GM19468 (cell line): ENCODE measurements at regions not wholly inside any gene's neighbourhood (a gene's known extent, or its start where the extent isn't known, plus 50 kb on each side); places are given as distances from the start of the nearest gene placed in this dataset.

ENCODE experiments used
- ATAC-seq: cut with Tn5 transposase; IDR thresholded peaks from one replicate; pipeline ENCODE4 v1.9.1; 2021; ENCODE audit warnings: mild to moderate bottlenecking, moderate library complexity, moderate number of reproducible peaks; ENCODE audit not compliant: unreplicated experiment; ENCODE audit errors: extremely low read depth

GRCh38 chr5:107100121-107100520 lies 570.6 kb downstream of the EFNA5 start:
- no peak for ATAC-seq

- ATAC-seq = no peak
These were observed 571.2 kb downstream of the EFNA5 start for GRCh38 chr5:107099506-107099905.

GRCh38 chr5:107092695-107093094 lies 578.0 kb downstream of the EFNA5 start:
- no peak for ATAC-seq

- no peak for ATAC-seq
These were observed 580.2 kb downstream of the EFNA5 start for GRCh38 chr5:107090506-107090905.

DNA sequence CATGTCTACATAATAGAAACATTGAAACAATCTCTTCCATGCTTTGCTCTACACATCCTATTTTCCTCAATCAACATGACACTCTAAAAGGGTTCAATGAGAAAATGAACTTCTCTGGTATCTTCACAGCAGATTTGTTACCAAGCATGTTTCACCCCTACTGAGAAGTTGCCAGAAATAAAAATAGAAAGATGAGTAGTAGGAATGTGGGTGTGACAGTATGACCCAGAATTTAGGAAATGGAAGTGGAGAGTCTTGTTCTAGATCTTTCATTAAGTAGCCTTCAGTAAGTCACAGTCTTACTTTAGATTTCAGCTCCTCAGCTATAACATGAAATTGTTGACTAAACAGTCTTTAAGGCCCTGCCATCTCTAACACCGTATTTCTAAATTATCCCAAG lies 581.8 kb downstream of the EFNA5 start:
- no peak for ATAC-seq

- no peak for ATAC-seq
These were observed 585.2 kb downstream of the EFNA5 start for GRCh38 chr5:107085572-107085971.

- no peak for ATAC-seq
These were observed 595.7 kb downstream of the EFNA5 start for GRCh38 chr5:107074996-107075395.

DNA sequence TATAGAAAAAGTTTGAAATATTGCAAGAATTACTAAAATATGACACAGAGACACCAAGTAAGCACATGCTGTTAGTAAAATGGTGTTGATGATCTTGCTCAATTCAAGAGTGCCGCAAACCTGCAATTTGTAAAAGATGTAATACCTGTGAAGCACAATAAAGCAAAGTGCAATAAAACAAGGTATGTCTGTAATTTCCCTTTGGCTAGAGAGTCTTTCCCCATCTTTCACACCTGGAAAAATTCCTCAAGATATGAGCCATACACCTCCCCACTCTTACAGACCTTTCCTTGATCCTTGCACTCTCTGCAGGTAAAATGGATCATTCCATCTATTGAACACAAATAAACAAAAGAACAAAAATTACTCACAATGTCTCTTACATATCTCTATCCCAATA lies 597.8 kb downstream of the EFNA5 start:
- ATAC-seq = no peak

GRCh38 chr5:107072440-107072839 lies 598.3 kb downstream of the EFNA5 start:
- no peak for ATAC-seq

- no peak for ATAC-seq
These were observed 602.0 kb downstream of the EFNA5 start for GRCh38 chr5:107068782-107069181.

DNA sequence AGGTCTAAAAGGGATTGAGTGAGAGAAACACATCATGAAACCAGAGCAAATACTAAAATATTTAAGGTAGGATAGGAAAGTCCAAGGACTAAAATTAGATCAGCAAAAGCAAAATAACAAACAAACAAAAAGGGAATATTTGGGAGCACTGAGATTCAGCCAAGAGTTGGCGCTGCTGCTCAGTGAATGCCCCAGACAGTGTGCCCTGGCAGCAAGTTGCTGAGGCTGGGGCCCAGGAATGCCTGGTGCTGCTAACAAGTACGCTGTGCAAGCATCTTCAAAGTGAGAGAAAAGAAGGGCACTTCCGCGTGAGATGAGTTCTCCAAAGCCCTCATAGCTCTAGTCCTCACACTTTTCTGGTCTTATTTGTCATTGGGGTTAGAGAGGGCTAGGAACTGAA lies 603.3 kb downstream of the EFNA5 start:
- no peak for ATAC-seq

DNA sequence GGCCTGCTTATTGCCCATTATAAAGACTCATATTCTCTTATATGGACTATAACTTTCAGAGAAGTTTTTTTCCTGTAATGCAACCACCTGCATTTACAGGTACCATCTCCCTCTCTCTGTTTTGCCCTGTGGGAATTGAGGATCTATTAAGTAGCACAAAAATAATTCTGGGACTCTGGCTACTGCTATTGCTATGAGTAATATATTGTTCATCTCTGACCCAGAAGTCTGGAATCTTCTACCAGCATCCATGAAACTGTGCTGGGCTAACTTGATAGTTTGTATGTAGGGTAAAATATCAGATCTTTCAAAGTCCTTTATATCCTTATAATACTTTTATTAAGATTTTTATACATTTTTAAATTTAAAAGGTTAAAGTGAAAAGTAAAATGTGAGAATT lies 607.2 kb downstream of the EFNA5 start:
- no peak for ATAC-seq

GRCh38 chr5:107058803-107059202 lies 611.9 kb downstream of the EFNA5 start:
- no peak for ATAC-seq

DNA sequence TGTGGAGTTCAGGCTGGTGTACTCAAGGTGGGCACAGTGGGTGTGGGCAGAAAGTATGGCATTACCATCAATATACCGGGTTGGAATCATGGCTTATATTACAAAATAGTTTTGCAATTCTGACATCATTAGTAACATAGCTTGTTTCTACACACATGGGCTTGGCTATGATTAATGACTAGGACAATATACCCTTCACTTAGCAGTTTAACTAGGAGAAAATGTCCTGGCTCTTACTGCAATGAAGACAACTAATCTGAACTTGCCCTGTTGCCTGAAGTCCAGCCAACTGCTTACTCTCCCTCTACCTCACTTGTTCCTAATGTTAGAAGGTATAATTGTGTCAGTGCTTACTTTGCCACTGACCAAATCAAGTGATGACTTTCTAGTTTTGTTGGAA lies 612.5 kb downstream of the EFNA5 start:
- ATAC-seq = no peak

- ATAC-seq = no peak
These were observed 614.5 kb downstream of the EFNA5 start for GRCh38 chr5:107056278-107056677.

GRCh38 chr5:107047048-107047447 lies 623.7 kb downstream of the EFNA5 start:
- no peak for ATAC-seq

DNA sequence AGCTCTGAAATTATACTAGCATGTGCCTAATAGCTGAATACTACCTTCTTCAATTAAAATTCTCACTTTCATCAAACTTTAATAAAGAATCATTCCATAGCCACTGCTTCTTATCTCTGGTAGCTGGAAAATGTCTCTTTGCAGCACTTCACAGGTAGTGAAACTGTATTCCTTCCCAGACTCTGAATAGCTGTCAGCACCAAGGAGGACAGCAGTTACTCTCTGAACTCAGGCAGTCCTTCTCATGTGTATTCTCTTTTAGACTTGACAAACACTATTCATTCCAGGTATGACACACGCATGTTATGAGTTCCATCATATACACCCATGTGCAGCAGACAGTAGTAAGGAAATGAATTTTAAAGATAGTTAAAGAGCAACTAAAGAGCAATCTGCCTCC lies 627.1 kb downstream of the EFNA5 start:
- ATAC-seq = no peak

DNA sequence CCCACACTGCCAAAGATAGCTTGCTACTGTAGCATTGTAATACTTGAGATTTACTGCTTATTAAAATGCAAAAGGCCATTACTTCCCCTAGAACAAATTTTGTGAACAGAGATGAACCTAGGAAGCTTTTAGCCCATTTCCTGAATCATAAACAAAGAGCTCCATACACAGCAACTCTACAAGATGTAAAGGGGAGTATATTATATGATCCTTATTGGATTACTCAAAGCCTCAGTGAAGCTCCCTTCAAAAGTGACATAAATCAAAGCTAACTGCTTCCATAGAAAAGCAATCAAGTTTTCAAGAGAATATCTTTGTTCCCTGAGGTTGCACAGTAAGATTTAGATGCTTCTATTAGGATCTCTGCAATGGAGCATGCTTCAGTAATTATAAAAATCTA lies 629.8 kb downstream of the EFNA5 start:
- ATAC-seq = no peak

GRCh38 chr5:107032629-107033028 lies 638.1 kb downstream of the EFNA5 start:
- ATAC-seq = no peak

DNA sequence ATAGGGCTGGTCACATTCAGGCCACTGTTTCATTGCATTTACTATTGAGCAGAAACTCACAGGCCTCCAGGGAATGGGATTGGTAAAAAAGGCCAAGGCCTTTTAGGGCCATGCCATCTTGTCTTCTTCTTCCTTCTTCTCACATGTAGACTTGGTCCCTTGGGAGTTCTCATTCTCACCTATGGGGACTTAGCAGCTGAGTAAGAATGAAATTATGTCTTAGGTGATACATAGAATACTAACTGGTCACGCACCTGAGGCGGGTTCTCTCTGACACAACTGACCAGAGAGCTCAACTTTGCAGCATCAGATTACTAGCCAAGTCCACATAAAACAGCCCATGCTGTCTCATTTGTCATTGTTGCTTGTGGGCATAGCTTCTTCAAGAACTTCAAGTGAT lies 641.8 kb downstream of the EFNA5 start:
- no peak for ATAC-seq

DNA sequence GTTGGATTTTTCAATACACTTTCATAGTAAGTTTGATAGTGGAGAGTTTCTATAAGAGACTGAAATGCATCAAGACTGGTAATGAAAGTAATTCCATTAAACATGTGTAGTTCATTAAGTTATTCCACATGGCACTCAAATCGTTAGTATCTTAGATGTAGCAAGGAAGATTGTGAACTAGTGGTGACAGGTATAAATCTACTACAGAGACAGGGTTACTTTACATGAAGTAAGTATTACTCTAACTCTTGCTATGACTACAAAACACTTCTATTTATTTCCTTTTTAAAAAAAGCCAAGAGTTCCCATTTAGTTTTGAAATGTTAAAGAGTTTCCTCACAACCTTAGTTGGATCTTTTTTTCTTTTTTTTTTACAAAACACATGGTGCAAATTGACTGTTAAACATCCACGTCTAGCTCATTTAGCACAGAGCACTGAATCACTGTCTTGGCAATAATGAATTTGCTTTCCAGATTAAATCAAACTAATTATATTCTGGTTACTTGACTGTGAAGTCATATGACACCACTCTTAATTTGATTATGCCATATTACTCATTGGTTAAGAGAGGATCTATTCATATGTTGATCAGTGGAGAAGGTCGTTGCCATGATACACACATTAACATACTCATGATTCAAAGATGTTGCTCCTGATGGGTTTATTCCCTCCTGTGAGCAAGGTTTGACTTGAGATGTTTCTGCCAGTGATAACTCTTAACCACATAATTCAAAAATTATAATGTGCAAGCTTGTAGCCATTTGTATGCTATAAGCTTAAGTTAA lies 644.8 kb downstream of the EFNA5 start:
- ATAC-seq = no peak

- ATAC-seq = no peak
These were observed 647.0 kb downstream of the EFNA5 start for GRCh38 chr5:107023732-107024131.
